Activated naive CD4-positive, alpha-beta T cell treated with anti-CD3 and anti-CD28 coated beads, Interleukin-2, amount 50 U/mL, for 24 hours (primary cell): ENCODE measurements at regions not wholly inside any gene's neighbourhood (a gene's known extent, or its start where the extent isn't known, plus 50 kb on each side); places are given as distances from the start of the nearest gene placed in this dataset.

ENCODE experiments used
- H3K27ac Mint-ChIP-seq: one replicate; pipeline ENCODE4 v1.8.0; 2021; ENCODE audit warnings: mild to moderate bottlenecking, mixed read lengths
- H3K27me3 Mint-ChIP-seq: one replicate; pipeline ENCODE4 v1.8.0; 2021; ENCODE audit warnings: mixed read lengths
- H3K36me3 Mint-ChIP-seq: one replicate; pipeline ENCODE4 v1.8.0; 2021; ENCODE audit warnings: mixed read lengths
- H3K4me1 Mint-ChIP-seq: one replicate; pipeline ENCODE4 v1.8.0; 2021; ENCODE audit warnings: mixed read lengths
- H3K4me3 Mint-ChIP-seq: one replicate; pipeline ENCODE4 v1.8.0; 2021; ENCODE audit warnings: mild to moderate bottlenecking, mixed read lengths
- H3K9me3 Mint-ChIP-seq: one replicate; pipeline ENCODE4 v1.8.0; 2021; ENCODE audit warnings: mixed read lengths

DNA sequence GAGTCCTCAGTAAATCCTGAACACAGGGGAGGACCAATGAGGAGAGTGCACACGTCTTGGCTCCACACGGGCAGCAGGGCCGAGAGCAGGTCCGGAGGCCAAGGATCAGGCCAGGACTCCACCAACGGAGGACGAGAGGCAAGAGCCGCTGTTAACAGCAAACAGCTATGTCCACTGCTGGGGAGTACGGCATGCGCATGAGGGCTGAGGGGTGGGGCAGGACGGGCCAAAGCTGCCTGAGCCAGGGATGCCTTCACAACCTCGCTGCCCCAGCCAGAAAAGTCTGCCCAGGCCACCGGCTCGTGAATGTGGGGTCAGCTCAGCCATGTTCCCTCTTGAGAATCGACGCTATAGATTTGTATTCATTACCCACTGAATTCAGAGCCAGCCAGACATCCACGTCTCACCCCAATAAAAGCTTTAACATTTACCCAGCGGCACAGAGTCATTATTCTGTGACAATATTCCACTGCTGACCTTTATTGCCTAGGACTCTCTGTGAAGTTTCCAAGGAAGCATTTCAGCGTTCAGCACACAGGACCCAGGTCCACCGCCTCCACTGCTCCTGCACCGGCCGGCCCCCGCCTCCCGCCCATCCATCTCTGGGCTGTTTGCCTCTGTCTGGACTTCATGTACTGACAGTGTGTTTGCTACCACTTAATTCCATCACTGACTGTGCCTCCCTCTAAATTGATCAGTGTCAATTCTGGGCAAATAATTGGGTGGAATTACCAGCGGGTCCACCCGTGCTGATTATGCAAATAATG, 384.9 kb downstream of the SHANK2 start:
- Mint-ChIP-seq H3K9me3 (no peaks in the 10 kb centered on the region), H3K36me3 (no peaks in the 10 kb centered on the region), H3K4me3 (no peak overlapping the region), H3K27ac (no peak overlapping the region), H3K4me1 (no peaks in the 10 kb centered on the region), H3K27me3 (peaks cover 3% of the 10 kb centered on the region)

DNA sequence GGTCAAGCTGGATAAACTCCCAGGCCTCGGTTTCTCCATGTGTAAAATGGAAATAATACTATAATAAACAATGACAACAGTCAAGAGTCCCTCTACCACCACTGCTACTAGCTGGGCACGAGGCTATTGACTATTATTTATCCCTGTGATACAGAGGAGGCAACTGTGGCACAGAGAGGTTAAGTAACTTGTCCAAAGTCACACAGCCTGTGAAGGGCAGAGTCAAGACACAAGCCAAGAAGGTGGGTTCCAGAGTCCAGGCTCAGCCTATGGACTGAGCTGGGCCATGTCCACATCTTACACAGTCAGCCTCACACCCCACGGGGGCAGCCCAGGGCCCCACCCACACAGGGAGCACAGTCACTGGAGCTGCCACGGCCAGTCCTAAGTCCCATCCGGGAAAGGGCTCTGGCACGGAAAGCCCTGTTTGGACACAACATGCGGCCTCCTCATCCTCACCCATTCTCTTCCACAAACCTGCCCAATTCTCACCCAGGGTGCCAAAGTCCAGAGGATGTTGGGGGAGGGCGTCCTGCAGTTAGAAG, 384.0 kb downstream of the SHANK2 start:
- Mint-ChIP-seq H3K9me3 (no peaks in the 10 kb centered on the region), H3K27me3 (peaks cover 3% of the 10 kb centered on the region), H3K4me1 (no peaks in the 10 kb centered on the region), H3K36me3 (no peaks in the 10 kb centered on the region), H3K27ac (no peak overlapping the region), H3K4me3 (no peak overlapping the region)

DNA sequence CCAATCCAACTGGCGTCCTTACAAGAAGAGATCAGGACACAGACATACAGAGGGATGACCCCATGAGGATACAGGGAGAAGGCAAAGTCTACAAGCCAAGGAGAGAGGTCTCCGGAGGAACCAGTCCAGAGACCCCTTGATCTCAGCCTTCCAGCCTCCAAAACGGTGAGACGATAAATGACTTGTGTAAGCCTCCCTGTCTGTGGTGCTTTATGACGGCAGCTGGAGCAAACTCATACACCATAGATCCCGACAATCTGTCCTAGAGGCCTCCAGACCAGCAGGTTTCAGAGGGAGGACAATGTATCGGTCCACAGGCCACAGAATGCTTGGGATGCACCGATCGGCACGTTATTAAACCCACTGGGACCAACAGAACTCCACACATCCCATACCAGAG, 383.3 kb downstream of the SHANK2 start:
- no peaks in the 10 kb centered on the region for H3K36me3 Mint-ChIP-seq
- no peak overlapping the region for H3K4me3 Mint-ChIP-seq
- no peaks in the 10 kb centered on the region for H3K9me3 Mint-ChIP-seq
- H3K27ac Mint-ChIP-seq, result no peak overlapping the region
- H3K4me1 Mint-ChIP-seq, result no peaks in the 10 kb centered on the region
- H3K27me3 Mint-ChIP-seq, result peaks cover 3% of the 10 kb centered on the region

DNA sequence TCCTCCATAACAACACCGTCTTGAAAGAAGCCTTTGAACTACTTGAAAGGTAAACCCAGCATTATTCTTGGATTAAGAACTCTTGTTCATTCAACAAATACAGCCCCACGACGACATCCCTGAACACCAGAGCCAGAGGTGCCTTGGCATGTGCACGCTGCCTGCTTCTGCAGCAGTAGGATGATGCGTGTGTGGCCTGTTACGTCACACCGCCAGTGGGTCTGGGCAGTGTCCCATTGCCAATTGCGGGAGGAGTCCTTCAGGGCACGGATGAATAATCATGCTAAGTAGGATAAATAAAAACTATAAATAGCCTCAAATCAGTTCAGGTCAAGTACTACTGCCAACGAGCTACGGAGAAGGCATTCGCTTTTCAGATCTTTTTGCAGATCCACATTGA, 380.5 kb downstream of the SHANK2 start:
- H3K4me1 Mint-ChIP-seq, result no peaks in the 10 kb centered on the region
- no peaks in the 10 kb centered on the region for H3K36me3 Mint-ChIP-seq
- H3K4me3 Mint-ChIP-seq, result no peak overlapping the region
- no peaks in the 10 kb centered on the region for H3K9me3 Mint-ChIP-seq
- H3K27me3 Mint-ChIP-seq, result peaks cover 3% of the 10 kb centered on the region
- no peak overlapping the region for H3K27ac Mint-ChIP-seq

DNA sequence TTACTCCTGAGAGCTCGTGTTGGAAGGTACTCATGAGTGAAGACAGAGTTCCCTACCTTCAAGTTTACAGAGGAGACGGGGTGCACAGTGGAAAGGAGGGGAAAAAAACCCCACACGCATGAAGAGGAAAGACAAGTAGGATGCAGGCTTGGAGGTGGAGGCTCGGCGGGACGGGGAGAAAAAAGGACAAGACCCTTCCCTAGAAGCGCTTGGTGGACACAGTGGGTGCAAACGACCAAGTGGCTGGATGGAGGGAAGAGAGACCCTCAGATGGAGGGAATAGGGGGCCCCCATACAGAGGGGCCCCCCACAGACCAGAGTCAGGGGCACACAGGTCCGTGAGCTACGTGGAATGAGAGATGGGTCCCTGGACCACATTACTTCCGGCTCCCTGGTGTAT, 380.1 kb downstream of the SHANK2 start:
- Mint-ChIP-seq H3K36me3 (no peaks in the 10 kb centered on the region), H3K4me3 (no peak overlapping the region), H3K27ac (no peak overlapping the region), H3K9me3 (no peaks in the 10 kb centered on the region), H3K4me1 (no peaks in the 10 kb centered on the region), H3K27me3 (peaks cover 3% of the 10 kb centered on the region)

DNA sequence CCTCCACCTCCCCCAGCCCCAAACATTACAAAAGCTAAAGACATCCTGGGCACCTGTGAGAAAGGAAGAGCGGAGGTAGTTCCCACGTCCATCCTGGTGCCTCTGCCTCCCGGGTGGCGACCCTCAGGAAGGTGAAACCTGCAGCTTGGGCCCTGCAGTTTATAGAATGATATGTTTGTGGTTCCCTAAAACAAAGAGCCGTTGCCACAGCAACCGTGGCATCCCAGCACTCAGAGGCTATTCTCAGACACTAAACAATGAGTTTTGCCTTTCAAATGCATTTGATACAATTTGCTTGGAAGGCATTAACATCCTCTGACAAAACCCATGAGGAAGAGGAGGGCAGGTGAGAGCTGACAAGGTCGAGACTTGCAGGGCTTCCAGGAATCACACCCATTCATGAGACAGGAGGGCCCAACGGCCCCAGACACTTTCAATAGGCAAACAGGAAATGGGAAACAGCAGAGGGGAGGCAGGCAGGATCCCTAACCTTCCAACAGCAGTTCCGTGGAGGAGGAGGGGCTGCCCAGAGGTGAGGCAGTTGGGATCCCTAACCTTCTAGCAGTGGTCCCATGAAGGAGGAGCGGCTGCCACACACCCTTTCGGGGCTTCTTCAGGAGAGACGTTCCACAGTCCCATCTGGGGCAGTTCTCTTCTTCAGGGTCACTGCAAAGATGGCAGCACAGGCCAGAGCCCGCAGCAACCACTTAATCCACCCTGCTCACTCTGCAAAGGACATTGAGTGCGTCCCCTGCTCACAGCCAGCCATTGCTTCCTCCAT, 379.2 kb downstream of the SHANK2 start:
- Mint-ChIP-seq H3K4me3 (no peak overlapping the region), H3K4me1 (no peaks in the 10 kb centered on the region), H3K9me3 (no peaks in the 10 kb centered on the region), H3K27me3 (peaks cover 3% of the 10 kb centered on the region), H3K27ac (no peak overlapping the region), H3K36me3 (no peaks in the 10 kb centered on the region)

DNA sequence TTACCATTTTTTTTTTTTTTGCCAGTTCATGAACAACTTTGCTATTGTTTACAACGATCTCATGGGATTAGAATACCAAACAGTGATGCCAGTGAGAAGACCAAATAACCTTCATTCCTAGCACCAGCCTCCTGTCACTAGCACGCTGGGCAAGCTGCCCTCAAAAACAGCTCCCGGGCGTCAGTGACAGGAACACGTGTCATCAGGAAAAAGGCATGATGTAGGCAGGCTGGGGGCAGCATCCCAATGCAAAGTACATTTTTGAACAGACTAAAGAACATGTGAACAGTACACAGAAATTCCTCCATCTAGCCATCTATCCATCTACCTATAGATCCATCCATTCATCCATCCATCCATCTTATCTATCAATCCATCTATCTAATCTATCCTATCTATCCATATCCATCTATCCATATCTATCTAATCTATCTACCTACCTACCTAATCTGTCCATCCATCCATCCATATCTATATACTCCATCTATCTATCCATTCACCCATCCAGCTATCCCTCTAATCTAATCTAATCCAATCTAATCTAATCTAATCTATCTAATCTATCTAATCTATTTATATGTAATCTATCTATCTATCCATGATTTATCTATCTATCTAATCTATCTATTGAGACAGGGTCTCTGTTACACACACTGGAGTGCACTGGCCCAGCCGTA, 378.5 kb downstream of the SHANK2 start:
- no peak overlapping the region for H3K4me3 Mint-ChIP-seq
- no peaks in the 10 kb centered on the region for H3K36me3 Mint-ChIP-seq
- H3K4me1 Mint-ChIP-seq, result no peaks in the 10 kb centered on the region
- H3K9me3 Mint-ChIP-seq, result no peaks in the 10 kb centered on the region
- H3K27ac Mint-ChIP-seq, result no peak overlapping the region
- peaks cover under 1% of the 10 kb centered on the region for H3K27me3 Mint-ChIP-seq

DNA sequence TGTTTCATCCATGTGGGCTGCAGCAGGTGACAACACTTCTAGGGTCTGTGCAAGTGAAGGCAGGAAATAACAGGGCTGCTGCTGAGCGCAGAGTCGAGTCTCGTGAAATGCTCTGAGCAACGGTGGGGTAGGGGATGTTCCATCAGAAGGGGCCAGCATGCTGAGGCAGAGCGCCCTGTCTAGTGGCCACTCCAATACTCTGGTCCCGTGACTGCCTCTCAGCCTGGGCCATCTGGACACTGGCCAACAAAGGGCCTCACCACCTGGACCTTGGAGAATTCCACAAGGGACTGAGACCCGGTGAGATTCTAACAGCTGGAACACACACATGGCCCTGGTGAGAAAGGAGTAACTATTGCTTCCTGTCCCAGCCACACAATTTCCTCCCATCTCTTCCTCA, 375.7 kb downstream of the SHANK2 start:
- no peaks in the 10 kb centered on the region for H3K4me1 Mint-ChIP-seq
- H3K9me3 Mint-ChIP-seq, result no peaks in the 10 kb centered on the region
- no peaks in the 10 kb centered on the region for H3K27me3 Mint-ChIP-seq
- no peak overlapping the region for H3K4me3 Mint-ChIP-seq
- no peak overlapping the region for H3K27ac Mint-ChIP-seq
- no peaks in the 10 kb centered on the region for H3K36me3 Mint-ChIP-seq

DNA sequence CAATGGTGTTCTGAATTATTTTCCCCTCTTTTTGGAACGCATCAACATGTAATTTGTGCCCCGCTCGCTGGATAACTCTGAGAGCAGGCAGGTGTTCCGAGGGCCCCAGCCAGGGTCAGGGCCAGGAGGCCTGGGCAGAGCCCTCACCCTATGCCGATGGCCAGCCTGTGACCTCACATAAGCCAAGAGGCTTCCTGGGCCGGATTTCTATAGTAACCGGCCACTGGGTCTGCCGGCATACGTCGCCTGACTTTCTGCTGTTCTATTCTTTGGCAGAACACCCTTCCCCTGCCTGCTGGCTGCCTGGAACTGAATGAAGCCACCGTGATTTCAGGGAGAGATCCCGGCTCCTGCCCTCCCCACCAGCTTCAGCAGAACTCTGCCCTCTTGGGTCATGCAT, 375.2 kb downstream of the SHANK2 start:
- H3K4me3 Mint-ChIP-seq, result no peak overlapping the region
- H3K9me3 Mint-ChIP-seq, result no peaks in the 10 kb centered on the region
- no peaks in the 10 kb centered on the region for H3K27me3 Mint-ChIP-seq
- H3K27ac Mint-ChIP-seq, result peak overlapping the region; percentile 38
- H3K36me3 Mint-ChIP-seq, result no peaks in the 10 kb centered on the region
- H3K4me1 Mint-ChIP-seq, result no peaks in the 10 kb centered on the region

DNA sequence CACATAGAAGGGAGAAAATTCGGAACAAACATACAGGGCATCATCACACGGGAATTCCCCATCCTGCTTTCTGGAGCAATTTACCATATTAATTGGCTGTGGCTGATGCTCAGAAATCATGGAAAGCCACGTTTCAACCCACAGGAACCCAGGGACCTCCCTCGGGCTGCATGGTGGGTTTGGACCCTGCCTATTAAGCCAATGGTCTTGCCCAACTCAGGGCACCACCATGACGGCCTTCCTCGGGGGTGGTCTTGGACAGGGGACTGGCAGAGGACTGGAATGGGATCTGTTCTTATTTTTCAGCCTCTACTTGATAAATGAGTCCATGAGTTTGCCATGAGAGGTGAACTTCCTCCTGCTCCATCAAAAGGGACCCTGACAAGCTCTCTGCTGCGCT, 374.0 kb downstream of the SHANK2 start:
- Mint-ChIP-seq H3K36me3 (no peaks in the 10 kb centered on the region), H3K27me3 (no peaks in the 10 kb centered on the region), H3K27ac (no peak overlapping the region), H3K4me3 (no peak overlapping the region), H3K9me3 (no peaks in the 10 kb centered on the region), H3K4me1 (no peaks in the 10 kb centered on the region)

DNA sequence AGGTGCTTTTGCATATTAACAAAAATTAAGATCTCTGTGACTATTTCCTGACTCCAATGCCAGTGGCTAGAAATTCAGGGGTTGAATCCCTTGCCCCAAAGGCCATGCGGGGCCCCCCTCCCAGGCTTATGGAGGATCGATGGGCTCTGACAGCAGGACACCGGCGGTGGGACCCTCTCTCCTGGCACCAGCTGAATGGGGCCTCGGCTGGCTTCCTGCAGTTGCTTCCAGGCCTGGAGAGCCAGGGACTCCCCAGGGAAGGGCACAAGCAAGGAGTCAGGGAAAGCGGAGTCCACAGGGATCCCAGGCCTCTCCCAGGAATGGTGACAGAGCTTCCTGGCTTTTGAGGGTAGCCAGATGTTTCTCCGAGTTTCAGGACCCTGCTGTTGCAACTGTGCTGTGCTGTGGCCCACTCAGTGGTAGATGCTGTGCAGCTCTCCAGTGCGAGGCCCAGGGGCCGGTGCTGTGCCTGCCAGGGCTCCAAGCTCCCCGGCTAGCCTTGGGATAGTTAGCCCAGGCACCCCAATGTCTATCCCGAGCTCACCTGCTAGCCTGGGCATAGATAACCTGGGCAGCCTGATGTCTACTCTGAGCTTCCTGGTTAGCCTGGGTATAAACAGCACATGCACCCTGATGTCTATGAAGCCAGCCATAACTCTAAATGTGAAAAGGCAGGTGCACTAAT, 372.6 kb downstream of the SHANK2 start:
- Mint-ChIP-seq H3K4me3 (no peak overlapping the region), H3K4me1 (no peaks in the 10 kb centered on the region), H3K27ac (no peak overlapping the region), H3K27me3 (no peaks in the 10 kb centered on the region), H3K9me3 (no peaks in the 10 kb centered on the region), H3K36me3 (no peaks in the 10 kb centered on the region)

DNA sequence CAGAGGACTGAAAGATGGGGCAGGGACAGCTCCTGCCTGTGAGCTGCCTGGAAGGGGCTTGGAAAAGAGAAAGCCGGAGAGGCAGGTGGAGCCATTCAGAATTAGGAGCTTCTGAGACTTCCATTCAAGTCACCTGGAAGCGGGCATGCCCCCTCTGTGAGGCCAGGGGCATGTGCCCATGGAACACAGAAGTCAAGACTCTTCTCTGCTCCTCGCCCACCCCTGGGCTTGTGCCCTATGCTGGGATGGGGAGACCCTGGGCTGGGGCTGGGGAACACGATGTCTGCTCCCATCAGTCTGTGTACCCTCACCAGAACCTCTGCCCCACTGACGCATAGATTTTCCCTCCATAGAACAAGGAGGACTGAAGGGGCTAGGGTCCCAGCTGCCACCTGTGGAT, 372.0 kb downstream of the SHANK2 start:
- Mint-ChIP-seq H3K4me1 (no peaks in the 10 kb centered on the region), H3K36me3 (no peaks in the 10 kb centered on the region), H3K9me3 (no peaks in the 10 kb centered on the region), H3K27me3 (no peaks in the 10 kb centered on the region), H3K4me3 (no peak overlapping the region), H3K27ac (no peak overlapping the region)

DNA sequence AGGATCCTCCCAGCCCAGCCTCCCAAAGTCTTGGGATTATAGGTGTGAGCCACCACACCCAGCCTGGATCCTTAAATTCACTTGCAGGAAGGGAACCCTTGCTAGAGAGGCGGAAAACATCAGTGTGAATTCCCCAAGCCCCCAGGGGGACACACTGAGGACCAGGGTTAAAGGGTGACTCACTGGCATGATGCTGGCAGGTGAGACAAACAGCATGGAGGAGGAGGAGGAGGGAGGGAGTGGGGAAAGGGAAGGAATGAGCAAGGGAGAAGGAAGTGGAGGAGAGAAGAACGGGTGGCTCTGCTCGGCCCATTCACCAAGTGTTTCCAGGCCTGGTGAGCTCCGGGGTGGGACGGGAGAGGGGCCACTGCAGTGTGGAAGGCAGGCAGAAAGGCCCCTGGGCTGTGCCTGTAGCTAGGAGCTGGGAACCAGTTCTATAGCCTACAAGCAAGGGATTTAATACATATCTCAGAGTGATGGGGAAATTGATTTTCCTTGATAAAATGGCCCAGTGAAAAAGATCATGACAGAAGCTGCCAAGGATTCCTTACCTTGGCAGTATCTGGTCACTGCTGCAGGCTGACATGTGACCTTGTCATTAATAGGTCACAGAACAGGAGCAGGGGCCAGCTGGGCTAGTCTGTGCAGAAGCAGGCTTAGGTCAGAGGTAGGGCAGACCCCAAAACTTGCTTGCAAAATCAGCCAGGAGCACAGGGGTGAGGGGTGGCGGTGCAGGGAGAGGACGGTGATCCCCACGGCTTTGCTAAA, 370.2 kb downstream of the SHANK2 start:
- Mint-ChIP-seq H3K36me3 (no peaks in the 10 kb centered on the region), H3K4me3 (no peak overlapping the region), H3K27me3 (no peaks in the 10 kb centered on the region), H3K4me1 (no peaks in the 10 kb centered on the region), H3K27ac (no peak overlapping the region), H3K9me3 (no peaks in the 10 kb centered on the region)

DNA sequence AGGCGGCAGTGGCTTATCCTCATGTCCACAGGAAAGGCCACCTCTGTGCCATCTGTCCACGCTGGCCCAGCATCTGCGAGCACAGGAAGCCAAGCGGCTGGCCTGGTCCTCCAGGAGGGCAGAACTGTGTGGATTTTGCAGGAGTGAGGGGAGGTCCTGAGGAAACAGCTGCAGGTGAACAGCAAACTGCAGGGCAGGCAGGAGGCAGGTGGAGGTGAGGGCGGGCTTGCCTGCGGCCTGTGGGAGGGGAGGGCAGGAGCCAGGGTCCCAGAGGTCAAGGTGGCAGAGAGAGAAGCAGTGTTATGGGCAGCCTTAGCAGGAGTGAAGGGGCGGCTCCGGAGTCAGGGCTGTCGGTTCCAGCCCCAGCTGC, 369.7 kb downstream of the SHANK2 start:
- H3K27ac Mint-ChIP-seq, result peak overlapping the region; percentile 23
- no peaks in the 10 kb centered on the region for H3K9me3 Mint-ChIP-seq
- H3K4me3 Mint-ChIP-seq, result no peak overlapping the region
- H3K27me3 Mint-ChIP-seq, result no peaks in the 10 kb centered on the region
- H3K36me3 Mint-ChIP-seq, result no peaks in the 10 kb centered on the region
- H3K4me1 Mint-ChIP-seq, result no peaks in the 10 kb centered on the region
